ENCODE measurements at regions not wholly inside any gene's neighbourhood (a gene's known extent, or its start where the extent isn't known, plus 50 kb on each side); places are given as distances from the start of the nearest gene placed in this dataset.

DNA sequence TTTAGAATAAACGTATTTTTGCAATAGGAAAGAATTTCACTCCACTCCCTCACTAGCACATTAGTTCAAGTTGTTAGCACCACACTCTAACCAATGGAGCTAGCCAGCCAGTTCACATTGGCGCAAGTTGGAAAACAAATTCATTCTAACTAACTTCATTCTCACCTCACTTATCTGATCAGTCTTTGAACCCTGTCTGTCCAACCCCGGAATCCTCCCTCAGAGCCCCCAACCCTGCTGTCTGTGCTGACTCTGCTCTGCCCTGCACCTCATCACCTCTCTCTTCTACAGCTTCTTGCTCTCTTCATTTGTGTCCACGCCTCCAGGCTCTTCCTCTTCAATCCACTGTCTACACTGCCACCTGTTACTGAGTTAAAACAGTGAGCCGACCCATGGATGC is 356.5 kb downstream of the IRS1 start:
- no peaks in the 10 kb centered on the region for H3K36me3 Mint-ChIP-seq
- H3K9me3 Mint-ChIP-seq: no peaks in the 10 kb centered on the region
- no peak for ATAC-seq

DNA sequence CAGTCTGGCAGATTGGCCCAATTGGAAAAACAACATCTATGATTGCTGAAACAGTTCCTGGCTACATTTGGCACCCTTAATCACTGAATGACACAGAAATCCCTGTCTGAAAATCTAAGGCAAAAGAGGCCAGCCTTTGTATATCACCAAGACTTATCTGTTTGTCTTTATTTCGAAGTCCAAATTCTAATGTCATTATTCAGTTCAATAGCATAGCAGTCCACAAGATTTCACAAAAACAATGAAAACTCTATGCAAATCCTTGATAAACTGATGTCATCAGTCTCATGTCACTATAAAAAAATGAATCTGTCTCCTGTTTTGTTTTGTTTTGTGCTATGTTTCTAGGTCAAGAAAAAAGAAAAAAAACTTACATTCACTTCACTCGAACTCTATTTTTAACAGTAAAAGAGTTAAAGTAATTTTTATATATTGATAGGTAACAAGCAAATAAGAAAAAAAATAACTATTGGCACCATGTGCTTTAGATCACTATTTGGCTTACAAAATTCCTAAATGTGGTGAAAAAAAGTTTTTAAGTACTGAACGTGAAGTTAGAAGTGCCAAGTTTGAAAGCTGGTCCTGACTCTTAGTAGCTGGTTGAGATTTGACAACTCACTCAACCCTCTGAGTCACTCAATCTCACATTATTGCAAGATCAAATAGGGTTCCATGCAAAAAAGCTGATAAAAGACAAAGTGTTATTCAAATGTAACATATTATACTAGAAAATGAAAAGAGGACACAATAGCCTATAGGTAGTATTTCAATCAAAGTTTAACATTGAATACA is 359.3 kb downstream of the IRS1 start:
- Mint-ChIP-seq H3K9me3 (no peaks in the 10 kb centered on the region), H3K4me1 (no peaks in the 10 kb centered on the region), H3K4me3 (no peak overlapping the region), H3K36me3 (no peaks in the 10 kb centered on the region), H3K27ac (no peak overlapping the region)
- ATAC-seq: no peak
- DNase-seq (ENCODE audit: low spot score in 2 of 2): no peak

More for the DNA sequence above, 356.5 kb downstream of the IRS1 start:
- no peak overlapping the region for H3K4me3 Mint-ChIP-seq
- H3K27ac Mint-ChIP-seq: no peak overlapping the region
- no peaks in the 10 kb centered on the region for H3K4me1 Mint-ChIP-seq
- DNase-seq (ENCODE audit: low spot score in 2 of 2): no peak

DNA sequence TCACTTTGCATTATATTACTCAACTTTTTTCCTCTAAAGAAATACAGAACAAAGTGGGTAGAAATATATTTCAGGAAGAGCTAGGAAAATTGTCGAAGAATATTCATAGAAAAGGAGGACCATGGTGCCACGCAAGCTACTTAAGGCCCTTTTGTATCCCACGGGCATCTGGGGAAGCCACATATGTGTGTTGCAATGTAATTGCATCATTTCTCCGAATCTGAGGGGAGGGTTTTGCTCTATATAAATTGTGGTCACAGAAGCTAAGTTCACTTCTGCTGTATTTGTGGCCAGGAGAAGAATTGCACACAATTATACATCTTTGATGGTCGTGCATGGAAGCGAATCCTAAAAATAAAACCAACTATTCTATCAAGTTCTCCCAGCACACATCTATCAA is 360.3 kb downstream of the IRS1 start:
- DNase-seq (ENCODE audit: low spot score in 2 of 2): no peak

DNA sequence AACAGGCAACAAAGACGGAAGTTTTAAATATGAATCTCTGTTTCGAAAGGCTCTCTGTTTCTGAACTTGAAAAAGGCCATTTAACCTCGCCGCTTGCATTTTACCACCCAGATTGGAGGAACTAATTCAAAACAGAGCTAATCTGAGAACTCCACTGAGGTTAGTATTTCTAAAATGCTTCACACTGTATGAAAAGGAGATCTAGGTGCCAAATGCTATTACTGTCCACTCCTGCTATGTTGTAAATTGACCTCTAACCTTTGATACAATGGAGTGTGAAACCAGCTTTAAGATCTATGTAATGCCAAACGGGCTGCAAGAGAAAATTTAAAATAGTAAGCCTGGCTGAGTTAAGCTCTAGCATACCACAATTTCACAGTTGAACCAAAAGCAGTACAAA is 364.5 kb downstream of the IRS1 start:
- Mint-ChIP-seq H3K4me3 (no peak overlapping the region), H3K27ac (no peak overlapping the region), H3K36me3 (no peaks in the 10 kb centered on the region), H3K4me1 (no peaks in the 10 kb centered on the region), H3K9me3 (no peaks in the 10 kb centered on the region)
- DNase-seq (ENCODE audit: low spot score in 2 of 2) (no peak), ATAC-seq (no peak)

More for the DNA sequence above, 360.3 kb downstream of the IRS1 start:
- Mint-ChIP-seq H3K4me3 (no peak overlapping the region), H3K4me1 (no peaks in the 10 kb centered on the region), H3K36me3 (no peaks in the 10 kb centered on the region), H3K27ac (no peak overlapping the region), H3K9me3 (no peaks in the 10 kb centered on the region)
- no peak for ATAC-seq

DNA sequence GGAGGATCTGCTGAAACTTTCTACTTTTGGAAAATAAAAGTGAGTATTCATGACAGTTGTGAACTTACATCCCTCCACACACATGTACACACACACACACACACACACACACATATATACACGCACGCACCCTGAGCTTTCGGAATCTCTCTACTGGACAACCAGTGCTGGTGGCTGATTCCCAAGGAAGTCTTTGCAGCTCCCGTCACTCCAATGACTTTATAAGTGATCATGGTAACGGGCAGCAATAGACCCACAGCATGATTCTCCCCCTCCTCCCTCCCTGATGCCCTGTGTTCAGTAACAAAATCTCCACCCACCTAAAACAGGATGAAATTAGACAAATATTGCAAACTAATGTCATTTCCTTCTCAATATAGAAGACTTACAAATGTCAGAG is 364.9 kb downstream of the IRS1 start:
- DNase-seq (ENCODE audit: low spot score in 2 of 2) (no peak), ATAC-seq (no peak)
- H3K36me3 Mint-ChIP-seq: no peaks in the 10 kb centered on the region
- H3K9me3 Mint-ChIP-seq: no peaks in the 10 kb centered on the region
- no peak overlapping the region for H3K27ac Mint-ChIP-seq
- no peaks in the 10 kb centered on the region for H3K4me1 Mint-ChIP-seq
- no peak overlapping the region for H3K4me3 Mint-ChIP-seq

DNA sequence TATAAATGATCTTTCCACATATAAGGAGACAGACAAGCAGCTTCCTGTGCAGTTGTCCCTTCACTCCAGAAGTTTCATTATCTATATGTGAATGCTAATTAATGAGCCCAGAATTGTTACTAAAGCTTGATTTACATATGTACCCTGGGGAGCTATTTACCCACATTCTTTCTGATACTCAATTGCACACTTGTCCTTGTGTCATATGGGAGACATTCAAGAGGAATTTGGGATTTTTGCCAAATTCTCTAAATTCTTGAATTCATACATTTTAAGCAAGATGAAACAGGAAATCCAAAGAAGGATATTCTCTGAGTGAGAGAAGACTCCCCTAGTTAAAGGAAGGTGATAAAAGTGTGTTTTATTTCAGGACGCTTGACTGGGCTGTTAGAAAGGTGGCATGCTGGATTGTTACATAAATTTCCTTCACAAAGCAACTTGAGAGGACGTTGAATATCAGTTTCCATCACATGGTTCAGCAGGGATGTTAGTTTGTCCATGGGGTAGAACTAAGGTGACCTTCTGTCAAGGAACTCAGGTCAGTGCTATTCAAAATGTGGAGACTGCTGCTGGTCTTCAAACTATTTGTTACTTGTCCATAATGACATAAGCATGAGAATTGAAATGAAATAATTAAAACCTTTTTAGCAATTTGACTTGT is 368.2 kb downstream of the IRS1 start:
- Mint-ChIP-seq H3K4me3 (no peak overlapping the region), H3K9me3 (no peaks in the 10 kb centered on the region), H3K4me1 (no peaks in the 10 kb centered on the region), H3K27ac (no peak overlapping the region), H3K36me3 (no peaks in the 10 kb centered on the region)
- no peak for DNase-seq (ENCODE audit: low spot score in 2 of 2)
- ATAC-seq: no peak

DNA sequence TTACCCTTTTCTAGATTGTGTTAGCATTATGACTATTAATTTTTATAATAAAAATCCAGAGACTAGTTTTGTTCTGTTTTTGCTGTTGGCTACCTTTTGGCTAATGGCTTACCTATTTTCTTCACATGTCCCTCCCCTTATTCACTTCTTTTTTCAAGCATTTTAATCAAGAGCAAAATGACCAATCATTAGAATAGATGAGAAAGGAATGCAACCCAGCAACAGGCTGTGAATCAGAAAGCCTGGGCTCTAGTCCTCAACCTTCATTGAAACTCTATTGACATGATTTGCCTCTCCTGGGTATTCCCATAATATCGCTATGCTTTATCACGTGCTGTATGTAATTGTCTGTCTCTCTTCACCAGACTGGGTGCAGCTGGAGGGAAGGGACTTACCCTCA is 370.1 kb downstream of the IRS1 start:
- ATAC-seq: no peak
- H3K36me3 Mint-ChIP-seq: no peaks in the 10 kb centered on the region
- peaks cover 8% of the 10 kb centered on the region for H3K4me1 Mint-ChIP-seq
- no peak for DNase-seq (ENCODE audit: low spot score in 2 of 2)
- no peaks in the 10 kb centered on the region for H3K9me3 Mint-ChIP-seq
- no peak overlapping the region for H3K27ac Mint-ChIP-seq
- H3K4me3 Mint-ChIP-seq: no peak overlapping the region

DNA sequence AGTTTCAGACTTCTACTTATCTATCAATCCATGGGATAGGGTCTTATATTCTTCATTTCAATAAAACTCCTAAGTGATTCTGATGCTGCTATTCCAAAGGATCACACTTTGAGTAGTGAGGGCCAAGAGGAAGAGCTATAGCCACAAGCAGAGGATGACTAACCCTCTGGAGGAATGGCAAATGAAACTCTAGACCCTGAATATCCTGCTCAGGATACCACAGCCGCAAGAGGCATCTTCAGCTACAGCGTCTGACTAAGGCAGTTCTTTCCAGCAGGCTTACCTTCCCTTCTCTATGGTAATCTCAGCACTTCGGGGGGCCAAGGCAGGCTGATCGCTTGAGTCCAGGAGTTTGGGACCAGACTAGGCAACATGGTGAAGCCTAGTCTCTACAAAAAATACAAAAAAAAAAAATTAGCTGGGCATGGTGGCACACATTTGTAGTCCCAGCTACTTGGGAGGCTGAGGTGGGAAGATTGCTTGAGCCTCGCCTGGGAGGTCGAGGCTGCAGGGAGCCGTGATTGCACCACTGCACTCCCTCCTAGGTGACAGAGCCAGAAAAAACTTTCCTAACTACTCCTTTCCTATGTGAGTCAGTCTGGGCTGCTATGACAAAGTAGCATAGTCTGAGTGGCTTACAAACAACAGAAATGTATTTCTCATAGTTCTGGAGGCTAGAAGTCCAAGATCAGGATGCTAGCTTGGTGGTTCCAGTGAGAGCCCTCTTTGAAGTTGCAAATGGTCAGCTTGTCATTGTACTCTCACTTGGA is 371.9 kb downstream of the IRS1 start:
- DNase-seq (ENCODE audit: low spot score in 2 of 2): no peak
- no peak overlapping the region for H3K27ac Mint-ChIP-seq

DNA sequence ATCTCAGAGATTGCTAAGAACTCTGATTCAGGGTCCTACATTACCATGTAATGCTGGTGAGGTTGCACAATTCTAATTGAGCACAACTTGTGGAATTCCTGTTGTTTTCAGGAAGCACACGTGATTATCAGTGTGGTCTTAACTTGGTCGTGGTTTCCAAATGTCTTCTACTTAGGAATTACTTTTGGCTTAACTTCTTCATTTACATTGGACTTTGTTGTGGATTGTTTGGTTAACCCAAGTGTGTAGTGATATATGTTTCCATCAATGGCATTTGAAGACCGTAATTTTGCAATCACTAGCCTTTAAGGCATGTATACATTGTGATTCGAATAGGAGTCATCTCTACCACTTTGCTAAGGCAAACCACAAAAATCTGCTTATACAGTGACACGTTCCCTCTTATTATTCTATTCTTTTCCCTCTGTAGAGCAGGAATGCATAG is 373.3 kb downstream of the IRS1 start:
- Mint-ChIP-seq H3K9me3 (no peaks in the 10 kb centered on the region), H3K4me1 (peaks cover 21% of the 10 kb centered on the region), H3K27ac (no peak overlapping the region), H3K36me3 (no peaks in the 10 kb centered on the region), H3K4me3 (no peak overlapping the region)
- DNase-seq (ENCODE audit: low spot score in 2 of 2) (no peak), ATAC-seq (no peak)

More for the DNA sequence above, 371.9 kb downstream of the IRS1 start:
- peaks cover 21% of the 10 kb centered on the region for H3K4me1 Mint-ChIP-seq
- ATAC-seq: no peak
- H3K9me3 Mint-ChIP-seq: no peaks in the 10 kb centered on the region
- H3K36me3 Mint-ChIP-seq: no peaks in the 10 kb centered on the region
- H3K4me3 Mint-ChIP-seq: no peak overlapping the region

DNA sequence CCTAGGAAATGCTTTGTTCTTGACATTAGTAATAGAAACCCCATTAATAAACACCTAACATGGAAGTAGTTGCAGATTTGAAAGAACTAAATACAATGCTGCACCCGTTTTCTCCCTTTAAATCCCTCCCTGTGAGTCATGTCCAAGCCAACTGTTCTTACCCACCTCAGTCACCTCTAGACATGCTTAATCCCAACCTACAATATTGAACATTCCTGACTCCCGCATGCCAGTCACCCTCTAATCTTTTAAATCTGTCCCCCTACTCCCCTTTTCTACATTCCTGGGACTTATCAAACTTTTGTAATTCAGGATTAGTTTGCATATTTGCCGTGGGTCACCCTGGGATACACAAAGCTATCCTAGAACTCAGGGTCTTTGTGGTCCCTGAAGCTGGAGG is 374.6 kb downstream of the IRS1 start:
- Mint-ChIP-seq H3K9me3 (no peaks in the 10 kb centered on the region), H3K4me1 (peaks cover 21% of the 10 kb centered on the region), H3K27ac (no peak overlapping the region), H3K36me3 (no peaks in the 10 kb centered on the region), H3K4me3 (no peak overlapping the region)
- ATAC-seq (no peak), DNase-seq (ENCODE audit: low spot score in 2 of 2) (no peak)

DNA sequence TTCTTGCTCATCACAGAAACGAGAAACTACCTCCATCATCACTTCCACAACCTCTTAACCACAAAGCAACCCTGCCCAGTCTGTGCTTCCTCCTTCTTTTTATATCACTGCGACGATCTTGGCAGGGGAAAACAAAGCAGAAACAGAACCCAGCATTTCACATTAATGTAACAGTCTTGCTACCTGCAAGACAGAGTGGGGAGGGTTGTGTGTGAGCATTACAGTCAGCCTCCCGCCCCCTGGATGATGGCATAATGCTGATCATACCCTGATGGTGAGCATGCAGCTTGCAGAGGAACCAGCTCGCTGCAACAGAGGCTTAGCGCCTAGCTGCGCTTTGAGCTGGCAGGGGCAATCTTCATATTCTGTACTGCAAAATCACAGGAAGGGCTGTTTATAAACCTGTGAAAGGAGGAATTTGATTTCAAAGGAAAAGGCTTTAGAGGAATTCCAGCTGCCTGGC is 376.1 kb downstream of the IRS1 start:
- H3K27ac Mint-ChIP-seq: no peak overlapping the region
- ATAC-seq: peak; percentile 89
- no peaks in the 10 kb centered on the region for H3K9me3 Mint-ChIP-seq
- peak overlapping the region; percentile 41 for H3K4me3 Mint-ChIP-seq
- H3K36me3 Mint-ChIP-seq: no peaks in the 10 kb centered on the region
- peaks cover 21% of the 10 kb centered on the region for H3K4me1 Mint-ChIP-seq
- DNase-seq (ENCODE audit: low spot score in 2 of 2): peak; percentile 11 to 52

DNA sequence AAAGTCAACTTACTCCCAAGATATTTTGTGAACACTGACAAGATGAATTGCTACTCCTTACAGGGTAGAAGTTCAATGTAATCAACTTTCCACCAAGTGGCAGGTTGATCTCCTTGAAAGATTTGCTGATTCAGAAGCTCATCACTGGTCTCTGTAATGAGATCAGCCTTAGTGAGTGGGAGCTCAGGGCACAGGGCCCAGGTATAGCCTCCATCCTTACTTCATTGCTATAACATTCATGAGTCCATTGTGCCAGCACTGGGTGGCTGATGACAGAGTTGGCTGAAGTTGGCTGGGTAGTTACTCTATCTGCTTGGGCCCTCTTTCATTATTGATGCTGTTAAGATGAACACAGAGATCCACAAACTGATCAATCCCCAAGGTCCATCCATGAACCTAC is 379.0 kb downstream of the IRS1 start:
- H3K4me3 Mint-ChIP-seq: no peak overlapping the region
- H3K9me3 Mint-ChIP-seq: no peaks in the 10 kb centered on the region
- ATAC-seq (no peak), DNase-seq (ENCODE audit: low spot score in 2 of 2) (no peak)
- no peak overlapping the region for H3K27ac Mint-ChIP-seq
- no peaks in the 10 kb centered on the region for H3K36me3 Mint-ChIP-seq
- H3K4me1 Mint-ChIP-seq: peaks cover 21% of the 10 kb centered on the region

DNA sequence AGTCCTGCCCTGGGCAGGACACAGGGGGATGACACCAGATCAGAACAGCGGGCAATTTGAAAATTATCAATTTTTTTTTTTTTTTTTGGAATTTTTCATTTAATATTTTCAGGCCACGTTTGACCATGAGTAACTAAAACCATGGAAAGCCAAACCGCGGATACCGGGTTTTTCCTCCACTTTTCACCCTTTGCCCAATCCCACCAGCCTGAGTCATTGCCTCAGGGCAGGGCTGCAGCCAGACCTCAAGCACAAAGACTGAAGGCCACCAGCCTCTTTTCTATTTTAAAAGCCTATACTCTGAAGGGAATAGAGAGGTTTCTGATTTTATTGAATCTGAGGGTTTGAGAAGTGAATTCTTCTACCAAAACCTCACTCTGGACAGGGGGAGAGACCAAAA is 381.1 kb downstream of the IRS1 start:
- H3K27ac Mint-ChIP-seq: no peak overlapping the region
- no peak overlapping the region for H3K4me3 Mint-ChIP-seq
- no peaks in the 10 kb centered on the region for H3K36me3 Mint-ChIP-seq
- peaks cover 5% of the 10 kb centered on the region for H3K4me1 Mint-ChIP-seq
- no peaks in the 10 kb centered on the region for H3K9me3 Mint-ChIP-seq
- ATAC-seq: no peak
- no peak for DNase-seq (ENCODE audit: low spot score in 2 of 2)

DNA sequence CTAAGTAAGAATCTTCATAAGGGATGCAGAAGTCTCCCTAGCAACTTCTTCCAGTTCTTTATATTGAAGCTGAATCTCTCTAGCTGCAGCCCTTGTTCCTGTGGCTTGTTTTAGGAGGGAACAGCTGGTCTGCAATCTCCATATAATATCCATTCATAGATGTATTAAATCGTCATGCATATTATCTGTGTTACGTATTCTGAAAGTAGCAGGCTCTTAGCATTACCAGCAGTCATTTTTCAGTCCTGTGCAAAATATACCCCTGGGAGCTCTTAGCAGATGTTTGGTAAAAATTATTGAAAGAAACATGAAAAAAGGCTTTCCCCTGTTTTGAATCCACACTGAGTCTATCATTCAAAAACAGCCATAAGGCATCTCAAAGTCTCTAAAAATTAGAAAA is 385.3 kb downstream of the IRS1 start:
- Mint-ChIP-seq H3K4me3 (no peak overlapping the region), H3K27ac (no peak overlapping the region), H3K36me3 (no peaks in the 10 kb centered on the region), H3K9me3 (no peaks in the 10 kb centered on the region), H3K4me1 (no peaks in the 10 kb centered on the region)
- ATAC-seq: no peak
- DNase-seq (ENCODE audit: low spot score in 2 of 2): no peak

DNA sequence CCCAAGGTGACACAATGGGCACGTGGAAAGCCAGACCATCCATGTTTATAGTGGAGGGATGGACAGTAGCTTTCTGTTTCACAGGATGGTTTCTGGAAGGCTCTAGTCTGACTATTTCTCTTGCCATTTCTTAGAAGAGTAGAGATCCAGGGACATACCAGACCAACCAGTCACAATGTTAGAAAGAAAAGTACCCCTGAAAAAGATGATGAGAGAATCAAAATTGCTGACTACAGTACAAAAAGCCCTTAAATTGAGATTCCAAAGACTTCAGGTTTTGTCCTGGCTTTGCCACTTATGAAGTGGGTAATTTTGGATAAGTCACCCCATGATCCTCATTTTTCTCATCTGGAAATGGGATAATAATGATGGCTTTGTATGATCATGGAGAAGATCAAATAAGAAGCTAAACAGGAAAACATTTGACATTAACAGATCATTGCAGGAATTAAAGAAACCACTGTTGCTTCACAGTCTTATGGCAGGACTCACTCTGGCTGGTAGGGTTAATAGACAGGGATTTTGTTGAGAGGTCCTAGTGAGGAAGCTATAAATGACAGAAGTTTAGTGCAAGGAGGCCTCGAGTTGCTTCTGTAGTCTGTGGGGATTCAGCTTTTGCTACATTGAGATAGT is 386.0 kb downstream of the IRS1 start:
- Mint-ChIP-seq H3K27ac (no peak overlapping the region), H3K9me3 (no peaks in the 10 kb centered on the region), H3K4me3 (no peak overlapping the region), H3K36me3 (no peaks in the 10 kb centered on the region), H3K4me1 (no peaks in the 10 kb centered on the region)
- DNase-seq (ENCODE audit: low spot score in 2 of 2) (no peak), ATAC-seq (no peak)
